Sigmoid colon (tissue), 6 donors: ENCODE measurements at regions not wholly inside any gene's neighbourhood (a gene's known extent, or its start where the extent isn't known, plus 50 kb on each side); places are given as distances from the start of the nearest gene placed in this dataset.
"Not testable (repeated sequence)": the region's sequence is repeated elsewhere in the genome, so short reads cannot be mapped to it uniquely, and the experiment has no call there.

Experiments
- DNase-seq: peaks from one replicate; pipeline ENCODE4 v3.0.0-alpha.2; 2019
- H3K27ac ChIP-seq, 4 donors: fragments of 200-600 bp; sonication (generic); one replicate each; pipeline ENCODE4 v1.5.1; 2016 to 2019; ENCODE audit warnings: mild to moderate bottlenecking in 1 of 4
- H3K27me3 ChIP-seq, 3 donors: fragments of 200-600 bp; sonication (generic); one replicate each; pipeline ENCODE4 v1.5.1; 2019; ENCODE audit warnings: mild to moderate bottlenecking in 1 of 3
- H3K36me3 ChIP-seq, 4 donors: fragments of 200-600 bp; sonication (generic); one replicate each; pipeline ENCODE4 v1.5.1; 2016 to 2019
- H3K4me1 ChIP-seq, 4 donors: fragments of 200-600 bp; sonication (generic); one replicate each; pipeline ENCODE4 v1.5.1; 2017 to 2019
- H3K4me3 ChIP-seq, 4 donors: fragments of 200-600 bp; sonication (generic); one replicate each; pipeline ENCODE4 v1.5.1; 2017 to 2019; ENCODE audit warnings: mild to moderate bottlenecking in 2 of 4, moderate library complexity in 1 of 4
- H3K9me3 ChIP-seq, 4 donors: fragments of 200-600 bp in 3 of 4; sonication (generic) in 3 of 4; one replicate each; pipeline versions ENCODE4 v1.5.1 to v1.6.1; 2013 to 2019
- EP300 ChIP-seq, 4 donors: sonication (generic); formaldehyde crosslinking; IDR thresholded peaks; one replicate each; pipeline ENCODE4 v1.6.1; 2017; ENCODE audit warnings: antibody characterized with exemption in 4 of 4
- POLR2A ChIP-seq, 2 donors: fragments of 450-650 bp; IDR thresholded peaks; one replicate each; pipeline ENCODE4 v1.6.1; 2016; ENCODE audit warnings: antibody characterized with exemption in 2 of 2, mild to moderate bottlenecking in 2 of 2, moderate library complexity in 2 of 2
- POLR2AphosphoS5 ChIP-seq, 4 donors: sonication (generic); formaldehyde crosslinking; IDR thresholded peaks; one replicate each; pipeline ENCODE4 v1.6.1; 2017; ENCODE audit warnings: antibody characterized with exemption in 4 of 4
- WGBS, 2 donors: extraction: QIAGEN DNeasy Blood & Tissue Kit; methylation state at CpG; one replicate each; pipeline ENCODE4 v1.1.7; 2013; 5-methylcytosine and 5-hydroxymethylcytosine counted together
- intact Hi-C: fragments of 100-400 bp; cut with DNase I; formaldehyde crosslinking; loops from one replicate; pipeline ENCODE4 v1.15.1; 2023
- TF ChIP-seq, protein P1 (sequence below), 4 experiments: fragments of 450-650 bp in 3 of 4; fragments of 200-600 bp in 1 of 4; IDR thresholded peaks; one replicate each; pipeline ENCODE4 v1.5.1; 2016 to 2019; ENCODE audit warnings: antibody characterized with exemption in 4 of 4, mild to moderate bottlenecking in 3 of 4, moderate library complexity in 2 of 4
- donor health status: healthy with polysubstance abuse.
- donor health status: healthy.

DNA sequence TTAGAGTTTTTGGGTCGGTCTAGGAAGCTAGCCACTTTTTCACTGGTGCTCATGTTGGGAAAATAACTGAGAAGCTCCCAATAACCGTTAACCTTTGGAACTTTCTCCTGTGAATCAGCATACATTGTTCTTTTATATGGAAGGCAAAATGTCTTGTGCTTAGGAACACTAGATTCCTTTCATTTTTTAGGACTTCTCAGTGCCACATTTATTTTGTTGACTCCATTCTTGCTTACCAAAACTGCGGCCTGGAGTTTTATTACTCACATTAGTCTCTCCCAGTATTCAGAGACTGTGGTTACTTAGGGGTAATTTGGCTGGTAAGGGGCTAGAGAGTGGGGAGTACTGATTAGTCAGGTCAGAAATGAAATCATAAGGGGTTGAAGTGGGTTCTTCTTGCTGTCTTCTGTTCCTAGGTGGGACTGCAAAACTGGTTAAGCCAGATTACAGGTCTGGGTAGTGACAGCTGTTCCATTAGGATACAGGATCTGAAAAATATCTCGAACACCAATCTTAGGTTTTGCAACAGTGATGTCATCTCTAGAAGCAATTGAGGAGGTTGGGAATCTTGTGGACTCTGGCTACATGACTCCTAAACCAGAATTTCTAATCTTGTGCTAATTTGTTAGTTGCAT lies 631.4 kb upstream of the LUZP2 start:
- intact Hi-C loops = no loop called here
- H3K27me3 ChIP-seq = no peaks in the 10 kb centered on the region
- WGBS, 2 donors = 56 to 78% methylated on average over 4 of the region's 4 CpGs

DNA sequence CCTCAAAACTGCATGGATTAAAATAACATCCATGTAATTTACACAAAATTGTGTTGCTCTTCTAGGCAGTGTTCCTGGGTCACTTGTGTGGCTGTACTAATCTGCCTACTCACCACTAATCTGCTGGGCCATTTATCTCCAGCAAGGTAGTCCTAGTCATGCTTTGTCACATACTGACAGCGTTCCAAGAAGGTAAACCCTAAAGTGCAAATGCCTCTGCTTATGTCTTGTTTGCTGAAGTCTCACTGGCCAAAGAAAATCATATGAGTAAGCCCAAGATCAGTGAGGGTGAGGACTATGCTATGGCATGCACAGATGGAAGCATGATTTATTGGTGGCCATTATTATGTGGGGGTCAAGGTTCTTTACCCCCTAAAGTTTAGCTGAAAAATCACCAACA lies 630.2 kb upstream of the LUZP2 start:
- WGBS, 2 donors = 72 to 89% methylated on average over 1 of the region's 1 CpG
- Histone ChIP-seq H3K4me3 (no peak overlapping the region), H3K4me1 (no peaks in the 10 kb centered on the region), H3K36me3 (no peaks in the 10 kb centered on the region), H3K9me3 (no peaks in the 10 kb centered on the region), H3K27ac (no peak overlapping the region), H3K27me3 (no peaks in the 10 kb centered on the region)
- intact Hi-C loops = no loop called here
- no peak for TF ChIP-seq POLR2AphosphoS5 (IDR thresholded peaks at IDR 0.05)
- no peak for DNase-seq

More for the DNA sequence above, 631.4 kb upstream of the LUZP2 start:
- no peak overlapping the region for H3K27ac ChIP-seq
- no peaks in the 10 kb centered on the region for H3K9me3 ChIP-seq
- TF ChIP-seq POLR2AphosphoS5 (IDR thresholded peaks at IDR 0.05) (no peak), POLR2A (IDR thresholded peaks at IDR 0.05) (no peak), EP300 (IDR thresholded peaks at IDR 0.05) (no peak)
- TF ChIP-seq, protein P1, sequence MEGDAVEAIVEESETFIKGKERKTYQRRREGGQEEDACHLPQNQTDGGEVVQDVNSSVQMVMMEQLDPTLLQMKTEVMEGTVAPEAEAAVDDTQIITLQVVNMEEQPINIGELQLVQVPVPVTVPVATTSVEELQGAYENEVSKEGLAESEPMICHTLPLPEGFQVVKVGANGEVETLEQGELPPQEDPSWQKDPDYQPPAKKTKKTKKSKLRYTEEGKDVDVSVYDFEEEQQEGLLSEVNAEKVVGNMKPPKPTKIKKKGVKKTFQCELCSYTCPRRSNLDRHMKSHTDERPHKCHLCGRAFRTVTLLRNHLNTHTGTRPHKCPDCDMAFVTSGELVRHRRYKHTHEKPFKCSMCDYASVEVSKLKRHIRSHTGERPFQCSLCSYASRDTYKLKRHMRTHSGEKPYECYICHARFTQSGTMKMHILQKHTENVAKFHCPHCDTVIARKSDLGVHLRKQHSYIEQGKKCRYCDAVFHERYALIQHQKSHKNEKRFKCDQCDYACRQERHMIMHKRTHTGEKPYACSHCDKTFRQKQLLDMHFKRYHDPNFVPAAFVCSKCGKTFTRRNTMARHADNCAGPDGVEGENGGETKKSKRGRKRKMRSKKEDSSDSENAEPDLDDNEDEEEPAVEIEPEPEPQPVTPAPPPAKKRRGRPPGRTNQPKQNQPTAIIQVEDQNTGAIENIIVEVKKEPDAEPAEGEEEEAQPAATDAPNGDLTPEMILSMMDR (IDR thresholded peaks at IDR 0.05) = no peak
- H3K36me3 ChIP-seq = no peaks in the 10 kb centered on the region
- H3K4me1 ChIP-seq = no peaks in the 10 kb centered on the region
- no peak for DNase-seq
- no peak overlapping the region for H3K4me3 ChIP-seq

DNA sequence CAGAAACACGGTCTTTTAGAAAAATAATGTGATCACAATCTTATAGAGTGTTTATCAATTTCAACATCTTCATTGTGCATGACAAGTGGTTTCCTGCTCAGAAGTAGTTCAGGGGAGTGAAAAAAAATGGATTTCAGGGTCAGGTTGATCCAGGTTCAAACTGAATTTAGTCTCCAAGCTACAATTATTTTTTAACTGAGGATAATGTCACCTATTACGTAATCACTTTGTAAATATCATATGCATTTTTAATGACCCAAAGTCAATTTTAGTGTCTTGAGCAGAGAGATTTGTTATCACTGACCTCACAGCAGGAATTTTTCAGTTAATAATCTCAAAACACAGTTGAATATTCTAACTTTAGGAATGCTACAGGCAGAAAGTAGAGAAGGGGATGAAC lies 627.2 kb upstream of the LUZP2 start:
- H3K4me1 ChIP-seq = no peaks in the 10 kb centered on the region
- TF ChIP-seq POLR2A (IDR thresholded peaks at IDR 0.05) = no peak
- no peaks in the 10 kb centered on the region for H3K27me3 ChIP-seq
- no peak overlapping the region for H3K27ac ChIP-seq
- intact Hi-C loops = no loop called here
- no peak for DNase-seq
- WGBS, 2 donors = 85 to 92% methylated on average over 2 of the region's 2 CpGs
- no peaks in the 10 kb centered on the region for H3K36me3 ChIP-seq
- no peak overlapping the region for H3K4me3 ChIP-seq
- no peaks in the 10 kb centered on the region for H3K9me3 ChIP-seq

DNA sequence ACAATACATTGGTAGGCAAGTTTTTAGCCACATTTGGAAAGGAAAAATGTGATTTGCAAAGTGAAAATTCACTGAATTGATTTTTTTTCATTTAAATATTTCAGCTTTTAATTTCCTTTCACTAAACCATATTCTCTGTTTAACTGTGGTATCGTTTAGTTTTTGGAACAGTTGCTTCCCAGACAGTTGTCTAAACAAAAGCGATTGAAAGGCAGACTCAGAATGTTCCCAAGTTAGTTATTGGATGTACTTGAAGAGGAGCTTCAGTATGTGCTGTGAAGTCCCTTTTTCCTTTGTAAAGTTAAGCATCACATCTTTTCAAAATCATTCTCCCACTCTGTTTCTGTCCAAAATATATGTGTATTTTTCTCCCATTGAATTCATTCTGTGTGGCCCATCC lies 623.4 kb upstream of the LUZP2 start:
- H3K9me3 ChIP-seq = no peaks in the 10 kb centered on the region
- TF ChIP-seq POLR2A (IDR thresholded peaks at IDR 0.05) (no peak), EP300 (IDR thresholded peaks at IDR 0.05) (no peak), POLR2AphosphoS5 (IDR thresholded peaks at IDR 0.05) (no peak)
- TF ChIP-seq, protein P1 (IDR thresholded peaks at IDR 0.05) = no peak
- H3K27me3 ChIP-seq = no peaks in the 10 kb centered on the region
- no peak for DNase-seq
- intact Hi-C loops = no loop called here
- no peaks in the 10 kb centered on the region for H3K36me3 ChIP-seq
- no peaks in the 10 kb centered on the region for H3K4me1 ChIP-seq
- no peak overlapping the region for H3K4me3 ChIP-seq
- WGBS, 2 donors = 75 to 80% methylated on average over 2 of the region's 2 CpGs
- H3K27ac ChIP-seq = no peak overlapping the region

DNA sequence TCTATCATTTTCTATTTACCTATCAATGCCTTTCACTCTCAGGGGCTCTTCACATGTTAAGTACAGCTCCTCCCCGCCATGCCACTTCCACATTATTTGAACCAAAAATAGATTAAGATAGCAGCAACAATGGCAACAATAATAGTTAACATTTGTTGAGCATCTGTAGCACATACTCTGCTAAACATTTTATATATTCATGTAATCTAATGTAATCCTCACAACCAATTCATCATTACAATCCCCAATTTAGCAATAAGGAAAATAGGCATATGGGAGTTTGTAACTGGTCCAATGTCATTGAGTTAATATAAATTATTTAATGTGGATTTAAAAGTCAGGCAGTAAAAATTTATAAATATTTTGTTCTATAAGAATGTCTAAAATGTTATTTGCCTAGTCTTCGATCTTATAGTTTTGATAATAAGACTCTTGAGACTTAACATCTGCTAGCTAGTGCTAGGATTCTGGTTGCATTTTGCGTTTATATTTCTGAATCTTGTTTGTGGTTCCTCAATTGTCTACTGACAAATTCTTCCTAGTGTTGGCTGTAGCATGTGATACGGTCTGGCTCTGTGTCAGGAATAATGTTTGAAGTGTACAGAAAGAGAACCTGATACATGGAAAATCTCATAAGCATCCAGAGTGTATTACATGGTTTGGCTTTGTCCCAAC lies 621.5 kb upstream of the LUZP2 start:
- TF ChIP-seq EP300 (IDR thresholded peaks at IDR 0.05) = no peak
- TF ChIP-seq POLR2A (IDR thresholded peaks at IDR 0.05) = no peak
- TF ChIP-seq, protein P1 (IDR thresholded peaks at IDR 0.05) = no peak
- no peak for TF ChIP-seq POLR2AphosphoS5 (IDR thresholded peaks at IDR 0.05)
- H3K27ac ChIP-seq = no peak overlapping the region
- intact Hi-C loops = no loop called here
- 75 to 82% methylated on average over 4 of the region's 4 CpGs for WGBS, 2 donors
- H3K4me3 ChIP-seq = no peak overlapping the region
- H3K9me3 ChIP-seq = no peaks in the 10 kb centered on the region
- H3K36me3 ChIP-seq = no peaks in the 10 kb centered on the region
- no peaks in the 10 kb centered on the region for H3K27me3 ChIP-seq
- DNase-seq = no peak
- no peaks in the 10 kb centered on the region for H3K4me1 ChIP-seq

DNA sequence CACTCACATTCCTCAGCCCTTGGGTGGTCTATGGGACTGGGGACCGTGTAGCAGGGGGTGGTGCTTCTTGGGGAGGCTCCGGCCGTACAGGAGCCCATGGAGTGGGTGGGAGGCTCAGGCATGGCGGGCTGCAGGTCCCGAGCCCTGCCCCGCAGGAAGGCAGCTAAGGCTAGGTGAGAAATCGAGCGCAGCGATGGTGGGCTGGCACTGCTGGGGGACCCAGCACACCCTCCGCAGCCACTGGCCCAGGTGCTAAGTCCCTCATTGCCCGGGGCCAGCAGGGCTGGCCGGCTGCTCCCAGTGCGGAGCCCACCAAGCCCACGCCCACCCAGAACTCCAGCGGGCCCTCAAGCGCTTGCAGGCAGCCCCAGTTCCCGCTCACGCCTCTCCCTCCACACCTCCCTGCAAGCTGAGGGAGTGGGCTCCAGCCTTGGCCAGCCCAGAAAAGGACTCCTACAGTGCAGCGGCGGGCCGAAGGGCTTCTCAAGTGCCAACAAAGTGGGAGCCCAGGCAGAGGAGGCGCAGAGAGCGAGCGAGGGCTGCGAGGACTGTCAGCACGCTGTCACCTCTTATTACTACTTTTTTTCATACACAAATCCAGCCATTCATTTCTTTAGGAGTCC lies 613.3 kb upstream of the LUZP2 start:
- H3K27ac ChIP-seq, H3K4me1 ChIP-seq, H3K27me3 ChIP-seq, intact Hi-C loops, H3K36me3 ChIP-seq, H3K9me3 ChIP-seq, H3K4me3 ChIP-seq: not testable (repeated sequence)
- DNase-seq = peak; percentile 57
- 96 to 97% methylated on average over 26 of the region's 26 CpGs for WGBS, 2 donors
